ENCODE measurements at regions not wholly inside any gene's neighbourhood (a gene's known extent, or its start where the extent isn't known, plus 50 kb on each side); places are given as distances from the start of the nearest gene placed in this dataset.

- Histone ChIP-seq H2AFZ (ENCODE audit: low read length) (no peak overlapping the region), H3K4me1 (ENCODE audit: insufficient read depth, low read length) (no peaks in the 10 kb centered on the region), H3K27ac (ENCODE audit: extremely low read length, insufficient read depth, low read length) (no peak overlapping the region), H3K79me2 (ENCODE audit: insufficient read depth, low read length) (no peaks in the 10 kb centered on the region), H3K4me3 (replicated peaks in 1 of 3; ENCODE audit: insufficient read depth in 1 of 3, low read depth in 2 of 3, low read length in 3 of 3) (no peak overlapping the region), H3K36me3 (replicated peaks in 1 of 2; ENCODE audit: control insufficient read depth in 1 of 2, insufficient read depth in 2 of 2, low read length in 2 of 2) (no peaks in the 10 kb centered on the region), H3K9me3 (ENCODE audit: low read length) (no peaks in the 10 kb centered on the region), H3K4me2 (ENCODE audit: low read depth, low read length) (no peak overlapping the region), H3K27me3 (ENCODE audit: control insufficient read depth in 1 of 2, insufficient read depth in 2 of 2, low read length in 2 of 2) (no peaks in the 10 kb centered on the region), H3K9ac (ENCODE audit: insufficient read depth, low read depth, low read length) (no peak overlapping the region), H4K20me1 (ENCODE audit: insufficient read depth, low read length) (no peaks in the 10 kb centered on the region)
- FAIRE-seq: no peak
- 7% methylated on average over 4 of the region's 4 CpGs for WGBS (ENCODE audit: low lambda C conversion rate)
- in situ Hi-C loops (cut with HindIII; ENCODE audit: extremely low pct_ligation_motif_present, low pct_unique_long_range_greater_than_20kb): no loop called here
- ChIA-PET CTCF (ENCODE audit: low intra/inter-chr PET ratio, low total read pairs) (no interaction called here), POLR2A (interaction anchor here (0.7 kb wide), 1 partner anchor 1019 kb away, joined by 3 read pairs; no protein-coding TSS in a partner anchor)
- no TSS peak for BruUV-seq (replicated peaks)
- no peak for ATAC-seq
- TF ChIP-seq ZFP1 (CRISPR knock-in tag; IDR thresholded peaks at IDR 0.05): no peak
- no peak for TF ChIP-seq ZSCAN12 (CRISPR knock-in tag; IDR thresholded peaks at IDR 0.05)
- TF ChIP-seq ZNF792 (CRISPR knock-in tag; IDR thresholded peaks at IDR 0.05): no peak
- no peak for TF ChIP-seq NKX3-1 (CRISPR knock-in tag; IDR thresholded peaks at IDR 0.05)
- TF ChIP-seq ZNF414 (CRISPR knock-in tag; IDR thresholded peaks at IDR 0.05): no peak
- no peak for TF ChIP-seq ZFP82 (CRISPR knock-in tag; IDR thresholded peaks at IDR 0.05; ENCODE audit: borderline replicate concordance)
- TF ChIP-seq POGK (CRISPR knock-in tag; conservative IDR thresholded peaks at IDR 0.05): no peak
- no peak for TF ChIP-seq NFKBIZ (CRISPR knock-in tag; IDR thresholded peaks at IDR 0.05)
- intact Hi-C loops (cut with micrococcal nuclease; ENCODE audit: unreplicated experiment): no loop called here
- no peak for DNase-seq (ENCODE audit: low spot score)
These were observed 129.0 kb downstream of the RPRM start for GRCh38 chr2:153349603-153350002.

Measured in HepG2 (cell line).